Activated naive CD8-positive, alpha-beta T cell treated with anti-CD3 and anti-CD28 coated beads, Interleukin-2, amount 50 U/mL, for 24 hours (primary cell): ENCODE measurements at regions not wholly inside any gene's neighbourhood (a gene's known extent, or its start where the extent isn't known, plus 50 kb on each side); places are given as distances from the start of the nearest gene placed in this dataset.

ENCODE experiments used
- ATAC-seq: fragments of 150-1000 bp; cut with Tn5 transposase; one replicate; pipeline ENCODE4 v1.10.0; 2021
- DNase-seq: peaks from one replicate; pipeline ENCODE4 v3.0.0; 2021
- H3K27ac Mint-ChIP-seq: one replicate; pipeline ENCODE4 v1.8.0; 2021; ENCODE audit warnings: mild to moderate bottlenecking, mixed read lengths
- H3K27me3 Mint-ChIP-seq: one replicate; pipeline ENCODE4 v1.8.0; 2021; ENCODE audit warnings: mixed read lengths
- H3K36me3 Mint-ChIP-seq: one replicate; pipeline ENCODE4 v1.8.0; 2021; ENCODE audit warnings: low read depth, mixed read lengths
- H3K4me1 Mint-ChIP-seq: one replicate; pipeline ENCODE4 v1.8.0; 2021; ENCODE audit warnings: mixed read lengths
- H3K4me3 Mint-ChIP-seq: one replicate; pipeline ENCODE4 v1.8.0; 2021; ENCODE audit warnings: mild to moderate bottlenecking, moderate library complexity, mixed read lengths
- H3K9me3 Mint-ChIP-seq: one replicate; pipeline ENCODE4 v1.8.0; 2021; ENCODE audit warnings: mixed read lengths

DNA sequence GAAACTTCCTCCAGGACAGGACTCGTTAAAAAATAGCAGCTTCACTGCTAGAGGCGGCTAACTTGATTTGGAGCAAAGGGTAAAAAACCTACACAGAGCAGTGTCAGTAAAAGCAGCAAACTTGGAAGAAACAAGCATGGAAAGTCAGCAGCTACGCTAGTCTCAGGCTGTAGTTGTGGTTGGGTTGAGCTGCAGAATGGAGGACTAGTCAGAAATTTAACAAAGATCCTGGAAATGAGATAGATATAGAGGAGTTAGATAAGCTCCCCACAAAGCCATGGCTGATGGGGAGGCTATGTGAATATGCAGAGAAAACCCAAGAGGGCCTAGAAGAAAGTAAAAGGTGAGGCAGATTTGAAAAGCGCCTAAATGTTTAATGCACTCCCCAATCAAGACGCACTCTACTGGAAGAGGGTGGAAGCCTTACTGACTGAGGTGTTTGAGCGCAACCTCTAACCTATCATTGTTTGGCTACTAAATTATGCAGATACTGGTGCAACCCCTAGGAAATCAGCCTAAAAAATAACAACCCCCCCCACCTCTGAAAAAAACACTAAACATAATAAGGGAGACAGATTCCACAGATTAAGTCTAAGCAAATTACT lies 99.7 kb upstream of the TMEM168 start:
- no peaks in the 10 kb centered on the region for H3K27me3 Mint-ChIP-seq

GRCh38 chr7:112889268-112889667 lies 99.1 kb upstream of the TMEM168 start:
- Mint-ChIP-seq H3K36me3 (peaks cover 24% of the 10 kb centered on the region), H3K9me3 (no peaks in the 10 kb centered on the region), H3K27me3 (no peaks in the 10 kb centered on the region), H3K4me3 (no peak overlapping the region), H3K4me1 (peaks cover 8% of the 10 kb centered on the region), H3K27ac (no peak overlapping the region)
- ATAC-seq (no peak), DNase-seq (no peak)

More for the DNA sequence above, 99.7 kb upstream of the TMEM168 start:
- H3K9me3 Mint-ChIP-seq: no peaks in the 10 kb centered on the region
- DNase-seq: no peak
- ATAC-seq: no peak
- no peak overlapping the region for H3K27ac Mint-ChIP-seq
- peaks cover 8% of the 10 kb centered on the region for H3K4me1 Mint-ChIP-seq
- H3K4me3 Mint-ChIP-seq: no peak overlapping the region
- peaks cover 27% of the 10 kb centered on the region for H3K36me3 Mint-ChIP-seq

DNA sequence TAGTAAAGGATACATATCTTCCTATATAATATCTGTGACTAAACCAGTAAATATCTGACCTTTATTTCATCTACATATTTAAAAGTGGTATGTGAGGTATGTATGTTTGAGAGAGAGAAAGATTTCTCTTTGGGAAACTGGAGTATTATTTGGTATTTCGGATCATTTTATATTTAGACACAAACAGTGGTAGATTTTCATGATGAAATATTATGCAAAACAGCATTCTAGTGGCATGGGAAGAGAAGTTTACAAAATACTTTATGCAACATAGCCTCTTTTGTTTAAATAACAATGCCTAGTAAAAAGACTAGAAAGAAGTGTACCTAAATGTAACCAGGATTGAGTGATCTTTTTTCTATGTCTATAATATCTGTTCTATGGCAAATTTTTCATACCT lies 98.6 kb upstream of the TMEM168 start:
- peaks cover 9% of the 10 kb centered on the region for H3K4me1 Mint-ChIP-seq
- peaks cover 21% of the 10 kb centered on the region for H3K36me3 Mint-ChIP-seq
- no peak for ATAC-seq
- no peak for DNase-seq
- no peak overlapping the region for H3K4me3 Mint-ChIP-seq
- H3K27ac Mint-ChIP-seq: no peak overlapping the region
- no peaks in the 10 kb centered on the region for H3K9me3 Mint-ChIP-seq
- no peaks in the 10 kb centered on the region for H3K27me3 Mint-ChIP-seq

- peaks cover 12% of the 10 kb centered on the region for H3K4me1 Mint-ChIP-seq
- ATAC-seq: no peak
- no peak overlapping the region for H3K27ac Mint-ChIP-seq
- H3K36me3 Mint-ChIP-seq: peaks cover 23% of the 10 kb centered on the region
- no peaks in the 10 kb centered on the region for H3K27me3 Mint-ChIP-seq
- H3K9me3 Mint-ChIP-seq: no peaks in the 10 kb centered on the region
- no peak for DNase-seq
- H3K4me3 Mint-ChIP-seq: no peak overlapping the region
These were observed 97.8 kb upstream of the TMEM168 start for GRCh38 chr7:112887976-112888375.

GRCh38 chr7:112887337-112887736 lies 97.1 kb upstream of the TMEM168 start:
- Mint-ChIP-seq H3K4me3 (no peak overlapping the region), H3K4me1 (peaks cover 14% of the 10 kb centered on the region), H3K27me3 (no peaks in the 10 kb centered on the region), H3K27ac (no peak overlapping the region), H3K36me3 (peaks cover 21% of the 10 kb centered on the region), H3K9me3 (no peaks in the 10 kb centered on the region)
- ATAC-seq (no peak), DNase-seq (no peak)

GRCh38 chr7:112886208-112886607 lies 96.0 kb upstream of the TMEM168 start:
- Mint-ChIP-seq H3K9me3 (no peaks in the 10 kb centered on the region), H3K4me3 (no peak overlapping the region), H3K27ac (no peak overlapping the region), H3K36me3 (peaks cover 17% of the 10 kb centered on the region), H3K4me1 (peaks cover 11% of the 10 kb centered on the region), H3K27me3 (no peaks in the 10 kb centered on the region)
- DNase-seq (no peak), ATAC-seq (no peak)

- H3K36me3 Mint-ChIP-seq: peaks cover 15% of the 10 kb centered on the region
- H3K27ac Mint-ChIP-seq: no peak overlapping the region
- H3K9me3 Mint-ChIP-seq: no peaks in the 10 kb centered on the region
- no peak overlapping the region for H3K4me3 Mint-ChIP-seq
- no peaks in the 10 kb centered on the region for H3K27me3 Mint-ChIP-seq
- peaks cover 11% of the 10 kb centered on the region for H3K4me1 Mint-ChIP-seq
- no peak for ATAC-seq
- no peak for DNase-seq
These were observed 92.8 kb upstream of the TMEM168 start for GRCh38 chr7:112882991-112883390.

GRCh38 chr7:112882511-112882910 lies 92.3 kb upstream of the TMEM168 start:
- no peaks in the 10 kb centered on the region for H3K9me3 Mint-ChIP-seq
- ATAC-seq: no peak

DNA sequence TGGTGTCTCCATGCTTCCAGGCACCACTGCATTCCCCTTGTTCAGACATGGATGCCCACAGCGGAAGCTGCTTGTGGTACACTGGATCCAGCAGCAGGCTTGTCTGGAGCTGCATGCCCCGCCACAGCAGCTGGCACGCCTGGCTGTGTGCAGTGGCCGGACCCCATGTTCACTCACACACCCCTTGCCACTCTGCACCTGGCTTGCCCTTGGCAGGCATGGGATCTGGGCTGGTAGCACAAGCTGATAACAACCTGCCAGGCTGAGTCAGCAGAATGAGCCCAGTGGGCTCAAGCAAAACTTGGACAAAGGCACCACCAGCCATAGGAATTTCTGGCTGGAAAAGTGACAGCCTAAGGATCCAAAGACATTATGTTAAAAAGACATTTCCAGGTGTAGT lies 91.8 kb upstream of the TMEM168 start:
- no peak for DNase-seq

More at GRCh38 chr7:112882511-112882910, 92.3 kb upstream of the TMEM168 start:
- Mint-ChIP-seq H3K4me1 (peaks cover 11% of the 10 kb centered on the region), H3K36me3 (peaks cover 15% of the 10 kb centered on the region), H3K27me3 (no peaks in the 10 kb centered on the region), H3K27ac (no peak overlapping the region), H3K4me3 (no peak overlapping the region)
- DNase-seq: no peak

GRCh38 chr7:112880818-112881418 lies 90.7 kb upstream of the TMEM168 start:
- H3K27me3 Mint-ChIP-seq: no peaks in the 10 kb centered on the region
- DNase-seq (no peak), ATAC-seq (no peak)
- H3K4me1 Mint-ChIP-seq: peaks cover 17% of the 10 kb centered on the region
- peaks cover 16% of the 10 kb centered on the region for H3K36me3 Mint-ChIP-seq
- H3K9me3 Mint-ChIP-seq: no peaks in the 10 kb centered on the region
- H3K4me3 Mint-ChIP-seq: no peak overlapping the region
- no peak overlapping the region for H3K27ac Mint-ChIP-seq

More for the DNA sequence above, 91.8 kb upstream of the TMEM168 start:
- Mint-ChIP-seq H3K9me3 (no peaks in the 10 kb centered on the region), H3K4me3 (no peak overlapping the region), H3K36me3 (peaks cover 15% of the 10 kb centered on the region), H3K4me1 (peaks cover 11% of the 10 kb centered on the region), H3K27me3 (no peaks in the 10 kb centered on the region), H3K27ac (no peak overlapping the region)
- no peak for ATAC-seq

- no peaks in the 10 kb centered on the region for H3K27me3 Mint-ChIP-seq
- no peak overlapping the region for H3K27ac Mint-ChIP-seq
- peaks cover 25% of the 10 kb centered on the region for H3K4me1 Mint-ChIP-seq
- no peak for ATAC-seq
- no peak overlapping the region for H3K4me3 Mint-ChIP-seq
- H3K9me3 Mint-ChIP-seq: no peaks in the 10 kb centered on the region
- peaks cover 10% of the 10 kb centered on the region for H3K36me3 Mint-ChIP-seq
- DNase-seq: no peak
These were observed 87.7 kb upstream of the TMEM168 start for GRCh38 chr7:112877691-112878460.

DNA sequence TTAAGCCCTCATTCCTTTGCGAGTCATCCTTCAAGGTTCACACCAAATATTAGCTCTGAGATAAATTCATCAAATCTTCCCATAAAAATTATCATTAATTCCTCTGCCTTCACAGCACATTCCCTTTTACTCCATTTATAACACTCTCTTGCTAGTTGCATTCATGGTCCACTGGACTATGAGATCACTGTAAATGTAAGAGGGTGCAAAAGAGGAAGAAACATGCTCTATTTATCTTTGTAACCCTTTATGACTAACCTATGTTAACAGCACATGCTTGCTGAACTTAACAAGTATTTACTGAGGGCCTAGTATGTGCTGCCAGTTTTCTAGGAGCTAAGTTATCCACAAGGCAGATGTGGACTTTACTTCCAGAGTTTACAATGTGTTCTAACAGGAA lies 86.7 kb upstream of the TMEM168 start:
- H3K4me1 Mint-ChIP-seq: peaks cover 25% of the 10 kb centered on the region
- ATAC-seq: no peak
- H3K27me3 Mint-ChIP-seq: no peaks in the 10 kb centered on the region
- H3K36me3 Mint-ChIP-seq: peaks cover 10% of the 10 kb centered on the region
- H3K9me3 Mint-ChIP-seq: no peaks in the 10 kb centered on the region
- no peak for DNase-seq
- no peak overlapping the region for H3K27ac Mint-ChIP-seq
- H3K4me3 Mint-ChIP-seq: no peak overlapping the region

DNA sequence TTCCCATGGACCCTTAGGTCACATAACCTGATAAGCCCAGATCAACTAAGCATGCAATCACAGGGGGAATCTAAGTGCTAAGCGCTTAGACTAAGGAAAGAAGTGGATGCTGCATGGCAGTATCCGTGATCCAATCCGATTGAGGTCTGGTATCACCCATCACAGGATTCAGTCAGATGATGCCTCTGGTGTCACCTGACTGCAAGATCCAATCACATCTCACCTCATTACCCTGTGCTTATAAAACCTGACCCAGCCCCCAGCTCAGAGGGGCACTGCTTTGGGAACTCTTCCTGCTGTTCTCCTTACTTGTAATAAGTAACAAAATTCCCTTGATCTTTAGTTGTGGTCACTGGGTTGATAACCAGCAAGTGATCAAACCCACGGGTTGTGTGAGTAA lies 84.7 kb upstream of the TMEM168 start:
- peak; percentile 40 for ATAC-seq
- peaks cover 10% of the 10 kb centered on the region for H3K36me3 Mint-ChIP-seq
- DNase-seq: no peak
- no peak overlapping the region for H3K27ac Mint-ChIP-seq
- H3K9me3 Mint-ChIP-seq: no peaks in the 10 kb centered on the region
- H3K4me3 Mint-ChIP-seq: no peak overlapping the region
- H3K27me3 Mint-ChIP-seq: no peaks in the 10 kb centered on the region
- H3K4me1 Mint-ChIP-seq: peaks cover 25% of the 10 kb centered on the region

GRCh38 chr7:112873831-112874553 lies 83.8 kb upstream of the TMEM168 start:
- Mint-ChIP-seq H3K27ac (no peak overlapping the region), H3K36me3 (peaks cover 10% of the 10 kb centered on the region), H3K27me3 (no peaks in the 10 kb centered on the region), H3K4me1 (peaks cover 25% of the 10 kb centered on the region), H3K4me3 (no peak overlapping the region), H3K9me3 (no peaks in the 10 kb centered on the region)
- DNase-seq: no peak
- peak; percentile 20 for ATAC-seq
